Activated naive CD4-positive, alpha-beta T cell treated with anti-CD3 and anti-CD28 coated beads, Interleukin-2, amount 50 U/mL, for 24 hours (primary cell): ENCODE measurements at regions not wholly inside any gene's neighbourhood (a gene's known extent, or its start where the extent isn't known, plus 50 kb on each side); places are given as distances from the start of the nearest gene placed in this dataset.
A peak's percentile ranks its signal among the peaks of the same experiment; 100 is the strongest.
"Not testable (repeated sequence)": the region's sequence is repeated elsewhere in the genome, so short reads cannot be mapped to it uniquely, and the experiment has no call there.

Source experiments
- H3K27ac Mint-ChIP-seq: one replicate; pipeline ENCODE4 v1.8.0; 2021; ENCODE audit warnings: mild to moderate bottlenecking, mixed read lengths
- H3K27me3 Mint-ChIP-seq: one replicate; pipeline ENCODE4 v1.8.0; 2021; ENCODE audit warnings: mixed read lengths
- H3K36me3 Mint-ChIP-seq: one replicate; pipeline ENCODE4 v1.8.0; 2021; ENCODE audit warnings: mixed read lengths
- H3K4me1 Mint-ChIP-seq: one replicate; pipeline ENCODE4 v1.8.0; 2021; ENCODE audit warnings: mixed read lengths
- H3K4me3 Mint-ChIP-seq: one replicate; pipeline ENCODE4 v1.8.0; 2021; ENCODE audit warnings: mild to moderate bottlenecking, mixed read lengths
- H3K9me3 Mint-ChIP-seq: one replicate; pipeline ENCODE4 v1.8.0; 2021; ENCODE audit warnings: mixed read lengths

DNA sequence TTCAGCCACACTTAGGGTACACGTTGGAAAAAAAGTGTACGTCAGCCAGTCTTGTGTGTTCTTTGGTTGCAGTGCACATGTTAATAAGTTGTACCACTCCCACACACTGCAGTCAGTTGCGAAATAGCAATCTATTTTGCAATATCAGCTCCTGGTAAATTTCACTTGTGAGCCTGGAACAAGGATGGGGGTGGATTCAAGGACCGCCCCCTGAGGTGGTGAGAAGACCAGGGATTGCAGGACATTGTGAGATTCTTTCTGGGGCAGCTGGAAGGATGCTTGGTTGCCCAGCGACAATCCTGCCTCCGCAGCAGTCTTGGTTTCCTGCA, 78.6 kb upstream of the ZFHX3 start:
- Mint-ChIP-seq H3K4me1 (peaks cover 11% of the 10 kb centered on the region), H3K36me3 (no peaks in the 10 kb centered on the region), H3K27ac (no peak overlapping the region), H3K27me3 (no peaks in the 10 kb centered on the region), H3K9me3 (no peaks in the 10 kb centered on the region), H3K4me3 (no peak overlapping the region)

DNA sequence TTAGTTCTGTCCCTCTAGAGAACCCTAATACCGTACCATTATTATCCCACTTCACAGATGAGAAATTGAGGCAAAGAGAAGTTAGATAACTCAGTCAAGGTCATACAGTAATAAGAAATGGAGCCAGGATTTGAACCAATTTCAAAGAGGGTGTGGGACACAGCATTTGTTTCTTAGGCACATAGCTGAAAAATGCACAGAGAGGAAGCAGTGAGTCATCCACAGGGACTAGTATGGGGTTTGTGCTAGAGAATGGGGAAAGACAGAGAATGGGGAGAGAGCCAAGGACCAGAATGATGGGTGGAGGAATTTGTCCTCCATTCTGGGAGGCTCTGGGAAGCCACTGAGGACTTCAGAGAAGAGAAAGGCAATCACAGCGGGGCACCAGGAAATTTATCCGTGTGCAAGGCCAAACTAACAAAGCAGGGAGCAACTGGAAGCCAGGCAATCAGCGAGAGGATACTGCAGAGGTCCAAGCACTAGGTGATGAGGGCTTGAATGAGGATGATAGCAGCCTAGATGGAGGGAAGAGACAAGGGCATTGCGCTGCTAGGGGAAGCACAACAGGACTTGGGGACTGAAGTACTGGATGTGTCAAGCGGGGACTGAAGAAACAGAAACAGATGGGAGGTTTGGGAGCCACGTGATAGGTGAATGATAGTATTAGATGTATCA, 78.1 kb upstream of the ZFHX3 start:
- H3K4me3 Mint-ChIP-seq: no peak overlapping the region
- no peak overlapping the region for H3K27ac Mint-ChIP-seq
- no peaks in the 10 kb centered on the region for H3K36me3 Mint-ChIP-seq
- no peaks in the 10 kb centered on the region for H3K9me3 Mint-ChIP-seq
- peaks cover 11% of the 10 kb centered on the region for H3K4me1 Mint-ChIP-seq
- no peaks in the 10 kb centered on the region for H3K27me3 Mint-ChIP-seq

DNA sequence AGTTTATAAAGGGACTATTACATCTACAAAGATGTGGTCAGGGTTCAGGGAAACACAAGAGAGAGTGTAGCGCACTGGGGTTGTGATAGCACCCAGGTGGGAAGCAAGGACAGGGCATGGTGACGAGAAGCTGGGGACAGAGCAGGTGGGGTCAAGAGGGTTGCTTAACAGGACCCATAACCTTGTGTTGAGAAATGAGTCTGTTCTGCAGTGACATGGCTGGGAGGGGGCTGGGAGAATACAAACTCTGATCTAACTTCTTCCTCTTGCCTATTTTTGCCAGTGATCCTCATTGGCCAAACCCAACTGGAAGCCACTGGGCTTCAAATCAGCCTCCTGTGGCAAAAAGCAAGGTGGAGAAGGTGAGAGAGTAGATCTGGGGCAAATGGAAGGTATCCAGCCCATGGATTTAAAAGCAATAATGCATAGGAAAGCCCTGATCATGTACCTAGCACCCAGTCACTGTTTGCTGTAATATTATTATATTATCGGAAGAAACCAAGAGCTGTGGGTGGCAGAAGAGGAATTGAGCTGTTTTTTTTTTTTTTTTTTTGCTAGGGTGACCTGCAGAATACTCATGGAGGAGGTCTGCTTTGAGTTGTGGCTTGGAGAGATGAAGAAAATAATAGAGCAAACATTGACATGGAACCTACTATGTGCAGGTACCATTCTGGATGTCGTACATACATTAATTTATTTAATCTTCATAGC, 76.9 kb upstream of the ZFHX3 start:
- Mint-ChIP-seq H3K36me3 (no peaks in the 10 kb centered on the region), H3K4me1 (peaks cover 11% of the 10 kb centered on the region), H3K9me3 (no peaks in the 10 kb centered on the region), H3K4me3 (no peak overlapping the region), H3K27me3 (no peaks in the 10 kb centered on the region), H3K27ac (no peak overlapping the region)

DNA sequence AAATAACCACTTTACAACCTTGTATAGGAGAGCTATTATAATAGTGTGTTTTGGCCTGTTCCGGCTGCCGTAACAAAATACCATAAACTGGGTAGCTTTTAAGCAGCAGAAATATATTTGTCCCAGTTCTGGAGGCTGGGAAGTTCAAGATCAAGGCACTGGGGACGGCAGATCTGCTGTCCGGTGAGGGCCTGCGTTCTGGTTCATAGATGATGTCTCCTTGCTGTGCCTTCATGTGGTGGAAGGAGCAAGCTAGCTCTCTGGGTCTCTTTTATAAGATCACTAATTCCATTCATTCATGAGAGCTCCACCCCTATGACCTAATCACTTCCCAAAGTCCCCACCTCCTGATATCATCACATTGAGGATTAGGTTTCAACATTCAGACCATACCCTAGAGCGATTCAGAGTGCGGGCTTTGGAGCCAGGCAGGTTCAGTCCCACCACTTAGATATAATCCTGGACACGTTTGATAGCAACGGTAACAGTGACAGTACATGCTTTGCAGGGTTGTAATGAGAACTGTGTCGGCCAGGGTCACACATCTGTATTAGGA, 76.2 kb upstream of the ZFHX3 start:
- Mint-ChIP-seq H3K36me3 (no peaks in the 10 kb centered on the region), H3K27me3 (no peaks in the 10 kb centered on the region), H3K4me1 (peaks cover 11% of the 10 kb centered on the region), H3K27ac (no peak overlapping the region), H3K4me3 (no peak overlapping the region), H3K9me3 (no peaks in the 10 kb centered on the region)

DNA sequence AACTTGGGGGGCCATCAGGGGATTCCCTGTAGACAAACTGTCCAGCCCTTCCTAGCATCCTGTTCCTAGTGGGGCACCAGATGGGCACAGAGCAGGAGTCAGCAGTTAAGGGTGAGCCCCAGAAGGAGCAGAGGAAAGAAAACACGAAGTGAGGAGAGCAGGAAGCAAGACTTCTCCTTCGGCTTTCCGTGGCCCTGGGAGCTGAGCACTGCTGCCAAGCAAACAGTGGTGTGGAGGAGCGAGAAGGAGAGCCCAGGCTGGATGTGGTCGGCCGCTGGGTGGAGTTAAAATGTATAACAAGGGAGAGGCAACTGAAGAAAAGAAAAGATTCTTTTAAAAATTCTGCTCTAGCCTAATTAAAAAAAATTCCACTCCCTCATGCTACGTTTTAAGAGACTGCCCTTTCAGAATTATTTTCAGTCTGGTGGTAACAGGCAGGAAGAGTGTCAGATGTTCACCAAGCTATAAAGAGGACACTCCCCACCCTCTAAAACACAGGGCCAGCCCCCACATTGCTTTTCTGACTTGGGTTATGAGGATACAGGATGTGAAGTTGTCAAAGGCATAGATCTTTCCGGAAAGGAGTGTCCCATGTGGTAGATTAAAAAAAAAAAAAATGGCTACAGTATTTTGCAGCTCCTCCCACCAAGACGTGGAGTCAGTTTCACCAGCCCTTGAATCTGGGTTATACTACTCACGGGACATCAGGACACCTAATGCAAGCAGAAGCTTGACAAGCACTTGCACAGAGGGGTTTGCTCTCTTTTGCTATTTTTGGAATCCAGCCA, 74.9 kb upstream of the ZFHX3 start:
- H3K9me3 Mint-ChIP-seq: no peaks in the 10 kb centered on the region
- H3K27me3 Mint-ChIP-seq: no peaks in the 10 kb centered on the region
- no peaks in the 10 kb centered on the region for H3K36me3 Mint-ChIP-seq
- peaks cover 11% of the 10 kb centered on the region for H3K4me1 Mint-ChIP-seq
- H3K4me3 Mint-ChIP-seq: peak overlapping the region; percentile 70
- peak overlapping the region; percentile 57 for H3K27ac Mint-ChIP-seq

DNA sequence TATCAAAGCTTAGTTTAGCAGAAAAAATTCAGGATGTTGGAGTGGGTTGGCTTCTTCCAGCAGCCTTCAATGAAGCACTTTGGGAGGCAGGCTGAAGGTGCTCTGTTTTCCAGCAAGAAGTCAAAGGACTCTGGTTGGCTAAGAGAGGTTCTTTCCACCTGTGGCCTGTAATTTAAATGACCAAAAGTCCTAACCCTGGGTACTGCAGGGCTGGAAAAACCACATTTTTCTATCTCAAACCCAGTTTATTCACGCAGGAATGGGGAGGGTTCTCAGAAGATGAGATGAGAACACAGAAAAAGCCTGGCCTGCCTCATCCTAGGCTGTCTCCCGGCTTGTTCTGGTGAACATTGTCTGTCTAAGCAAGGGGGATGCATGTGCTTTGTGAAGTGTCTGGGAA, 68.6 kb upstream of the ZFHX3 start:
- no peaks in the 10 kb centered on the region for H3K27me3 Mint-ChIP-seq
- H3K9me3 Mint-ChIP-seq: no peaks in the 10 kb centered on the region
- H3K4me3 Mint-ChIP-seq: no peak overlapping the region
- no peak overlapping the region for H3K27ac Mint-ChIP-seq
- H3K4me1 Mint-ChIP-seq: no peaks in the 10 kb centered on the region
- H3K36me3 Mint-ChIP-seq: no peaks in the 10 kb centered on the region

DNA sequence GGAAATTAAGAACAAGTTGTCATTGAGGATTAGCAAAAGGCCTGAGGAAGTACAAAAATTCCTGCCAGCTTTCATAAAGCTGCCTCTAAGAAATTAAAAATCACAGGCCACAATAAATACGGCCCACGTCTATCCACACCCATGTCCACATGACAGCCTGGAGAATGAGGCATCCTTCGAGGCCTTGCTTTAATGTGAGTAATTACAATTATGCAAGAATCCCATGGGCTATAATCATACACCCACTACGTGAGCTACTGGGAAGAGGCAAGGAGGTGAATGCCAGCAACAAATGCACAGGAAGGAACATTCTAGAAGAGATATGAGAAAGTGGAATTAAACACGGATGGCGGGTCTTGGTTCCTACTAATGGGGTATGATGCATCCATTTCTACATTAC, 65.4 kb upstream of the ZFHX3 start:
- H3K9me3 Mint-ChIP-seq: no peaks in the 10 kb centered on the region
- H3K4me1 Mint-ChIP-seq: no peaks in the 10 kb centered on the region
- no peaks in the 10 kb centered on the region for H3K27me3 Mint-ChIP-seq
- no peak overlapping the region for H3K27ac Mint-ChIP-seq
- no peak overlapping the region for H3K4me3 Mint-ChIP-seq
- no peaks in the 10 kb centered on the region for H3K36me3 Mint-ChIP-seq

DNA sequence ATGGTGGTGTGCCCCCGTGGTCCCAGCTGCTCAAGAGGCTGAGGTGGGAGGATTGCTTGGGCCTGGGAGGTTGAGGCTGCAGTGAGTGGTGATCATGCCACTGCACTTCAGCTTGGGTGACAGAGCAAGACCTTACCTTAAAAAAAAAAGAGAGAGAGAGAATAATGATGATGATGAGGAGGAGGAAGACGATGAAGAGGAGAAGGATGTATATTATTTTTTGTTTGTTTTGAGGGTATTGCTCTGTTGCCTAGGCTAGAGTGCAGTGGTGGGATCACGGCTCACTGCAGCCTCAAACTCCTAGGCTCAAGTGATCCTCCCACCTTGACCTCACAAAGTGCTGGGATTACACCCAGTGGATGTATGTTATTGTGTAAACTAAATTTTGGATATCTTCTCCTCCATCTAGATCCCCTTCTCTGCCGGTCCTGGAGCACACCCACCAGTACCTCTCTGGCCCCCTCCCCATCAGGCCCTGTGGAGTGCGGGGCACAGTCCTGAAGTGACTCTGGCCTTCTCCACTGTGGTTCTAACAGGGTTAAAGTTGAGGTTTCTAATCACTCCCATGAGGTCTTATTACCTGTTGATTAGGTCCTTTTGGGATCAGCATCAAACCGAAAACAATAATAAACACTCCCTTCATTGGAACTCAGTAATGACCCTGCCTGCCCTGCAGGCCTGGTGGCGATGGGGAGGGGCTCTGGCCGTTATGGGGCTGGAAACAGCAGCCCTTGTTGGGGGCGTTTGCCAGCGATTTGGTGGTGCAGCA, 60.5 kb upstream of the ZFHX3 start:
- Mint-ChIP-seq H3K27me3 (no peaks in the 10 kb centered on the region), H3K4me1 (no peaks in the 10 kb centered on the region), H3K36me3 (no peaks in the 10 kb centered on the region), H3K9me3 (no peaks in the 10 kb centered on the region), H3K4me3 (no peak overlapping the region), H3K27ac (no peak overlapping the region)

DNA sequence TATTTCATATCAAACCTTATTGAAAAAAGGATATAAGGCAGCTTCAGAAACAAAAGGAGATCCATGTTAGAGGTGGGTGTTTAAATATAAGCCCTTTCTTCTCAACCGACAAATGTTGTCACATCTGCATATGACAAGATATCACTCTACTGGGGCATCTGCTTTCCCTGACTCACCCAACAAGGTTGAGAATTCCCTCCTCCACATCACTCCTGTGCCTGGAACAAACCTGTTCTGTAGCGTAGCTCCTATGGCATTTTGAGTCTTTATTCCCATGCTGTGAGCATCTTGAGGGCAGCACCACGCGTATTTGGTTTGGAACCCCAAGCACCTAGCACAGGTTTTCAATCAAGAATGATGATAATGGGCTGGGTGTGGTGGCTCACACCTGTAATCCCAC, 59.4 kb upstream of the ZFHX3 start:
- no peak overlapping the region for H3K27ac Mint-ChIP-seq
- H3K4me3 Mint-ChIP-seq: no peak overlapping the region
- no peaks in the 10 kb centered on the region for H3K27me3 Mint-ChIP-seq
- no peaks in the 10 kb centered on the region for H3K36me3 Mint-ChIP-seq
- H3K4me1 Mint-ChIP-seq: no peaks in the 10 kb centered on the region
- no peaks in the 10 kb centered on the region for H3K9me3 Mint-ChIP-seq

DNA sequence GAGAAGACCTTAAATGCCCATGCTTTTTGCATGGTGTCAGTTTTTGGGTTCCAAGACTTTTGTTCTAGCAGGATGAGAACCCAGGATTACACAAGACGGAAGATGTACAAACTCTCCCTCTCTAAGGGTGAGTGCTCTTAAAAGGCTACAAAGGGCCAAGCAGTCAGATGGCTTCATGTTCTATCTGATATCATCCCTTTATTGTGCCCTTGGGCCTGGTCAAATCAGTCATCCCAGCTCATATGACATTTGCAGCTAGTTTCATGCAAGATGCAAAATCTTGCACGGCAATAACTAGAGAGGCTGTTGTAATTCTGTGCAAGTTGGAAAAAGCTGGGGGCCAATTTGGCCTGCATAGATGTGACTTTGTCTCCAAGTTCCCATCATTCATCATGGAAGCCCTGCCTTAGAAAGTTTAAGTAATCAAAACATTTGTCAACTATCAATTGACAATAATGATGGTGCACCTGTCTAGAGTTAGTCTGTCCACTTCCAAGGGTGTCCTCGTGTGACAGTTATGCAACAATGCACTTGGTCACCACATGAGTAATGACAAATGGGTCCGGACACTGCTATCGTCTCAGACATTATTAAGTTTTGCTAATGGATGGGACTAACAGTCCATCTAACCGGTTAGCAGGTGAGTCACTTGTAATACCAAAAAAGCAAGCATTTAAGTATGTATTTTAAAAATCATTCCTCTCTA, 58.6 kb upstream of the ZFHX3 start:
- H3K9me3 Mint-ChIP-seq: no peaks in the 10 kb centered on the region
- no peak overlapping the region for H3K27ac Mint-ChIP-seq
- H3K27me3 Mint-ChIP-seq: no peaks in the 10 kb centered on the region
- H3K36me3 Mint-ChIP-seq: no peaks in the 10 kb centered on the region
- H3K4me3 Mint-ChIP-seq: no peak overlapping the region
- H3K4me1 Mint-ChIP-seq: no peaks in the 10 kb centered on the region

DNA sequence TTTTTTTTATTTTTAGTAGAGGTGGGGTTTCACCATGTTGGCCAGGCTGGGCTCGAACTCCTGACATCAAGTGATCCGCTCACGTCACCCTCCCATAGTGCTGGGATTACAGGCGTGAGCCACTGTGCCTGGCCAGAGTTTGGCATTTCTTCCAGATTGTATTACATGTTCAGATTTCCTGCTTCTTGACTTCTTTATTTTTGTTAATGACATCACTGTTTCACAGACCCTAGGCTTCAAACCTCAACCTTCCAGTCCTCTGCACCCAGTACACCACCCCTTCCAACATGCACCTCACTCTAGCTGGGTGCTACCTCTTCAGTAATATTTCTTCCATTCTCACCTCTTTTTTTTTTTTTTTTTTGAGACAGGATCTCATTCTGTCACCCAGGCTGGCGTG, 53.6 kb upstream of the ZFHX3 start:
- no peaks in the 10 kb centered on the region for H3K36me3 Mint-ChIP-seq
- no peak overlapping the region for H3K27ac Mint-ChIP-seq
- no peak overlapping the region for H3K4me3 Mint-ChIP-seq
- H3K9me3 Mint-ChIP-seq: no peaks in the 10 kb centered on the region
- no peaks in the 10 kb centered on the region for H3K4me1 Mint-ChIP-seq
- no peaks in the 10 kb centered on the region for H3K27me3 Mint-ChIP-seq

DNA sequence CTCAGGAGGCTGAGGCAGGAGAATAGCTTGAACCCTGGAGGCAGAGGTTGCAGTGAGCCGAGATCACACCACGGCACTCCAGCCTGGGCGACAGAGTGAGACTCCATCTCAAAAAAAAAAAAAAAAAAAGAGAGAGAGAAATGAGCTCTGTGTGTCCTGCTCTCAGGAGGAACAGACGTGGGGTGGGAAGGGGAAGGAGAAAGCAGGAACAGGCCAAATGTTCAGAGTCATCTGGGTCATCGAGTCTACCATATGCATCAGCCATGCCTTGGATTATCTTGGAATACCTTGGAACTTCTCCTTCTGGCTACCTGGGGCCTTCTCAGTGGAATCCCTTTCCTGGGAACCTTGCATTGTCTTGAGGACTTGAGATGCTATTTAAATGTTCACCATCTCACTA, 51.7 kb upstream of the ZFHX3 start:
- H3K4me3 Mint-ChIP-seq, H3K36me3 Mint-ChIP-seq, H3K9me3 Mint-ChIP-seq, H3K27me3 Mint-ChIP-seq, H3K27ac Mint-ChIP-seq, H3K4me1 Mint-ChIP-seq: not testable (repeated sequence)
